ENCODE measurements at regions not wholly inside any gene's neighbourhood (a gene's known extent, or its start where the extent isn't known, plus 50 kb on each side); places are given as distances from the start of the nearest gene placed in this dataset.
"Not testable (repeated sequence)": the region's sequence is repeated elsewhere in the genome, so short reads cannot be mapped to it uniquely, and the experiment has no call there.

GRCh38 chr9:115845648-115846312, 307.8 kb upstream of the PAPPA start:
- Mint-ChIP-seq H3K27ac (no peak overlapping the region), H3K36me3 (ENCODE audit: low read depth) (no peaks in the 10 kb centered on the region), H3K9me3 (no peaks in the 10 kb centered on the region), H3K27me3 (ENCODE audit: low read depth) (no peaks in the 10 kb centered on the region), H3K4me1 (ENCODE audit: low read depth) (no peaks in the 10 kb centered on the region), H3K4me3 (no peak overlapping the region)

- H3K4me3 Mint-ChIP-seq, result no peak overlapping the region
- H3K9me3 Mint-ChIP-seq, result no peaks in the 10 kb centered on the region
- no peaks in the 10 kb centered on the region for H3K27me3 Mint-ChIP-seq (ENCODE audit: low read depth)
- H3K27ac Mint-ChIP-seq, result no peak overlapping the region
- no peaks in the 10 kb centered on the region for H3K4me1 Mint-ChIP-seq (ENCODE audit: low read depth)
- H3K36me3 Mint-ChIP-seq (ENCODE audit: low read depth), result no peaks in the 10 kb centered on the region
These were observed 306.4 kb upstream of the PAPPA start for GRCh38 chr9:115847216-115847615.

GRCh38 chr9:115849679-115850412, 303.7 kb upstream of the PAPPA start:
- no peak overlapping the region for H3K4me3 Mint-ChIP-seq
- no peaks in the 10 kb centered on the region for H3K9me3 Mint-ChIP-seq
- no peaks in the 10 kb centered on the region for H3K27me3 Mint-ChIP-seq (ENCODE audit: low read depth)
- no peak overlapping the region for H3K27ac Mint-ChIP-seq
- H3K4me1 Mint-ChIP-seq (ENCODE audit: low read depth), result no peaks in the 10 kb centered on the region
- no peaks in the 10 kb centered on the region for H3K36me3 Mint-ChIP-seq (ENCODE audit: low read depth)

GRCh38 chr9:115850548-115851304, 302.9 kb upstream of the PAPPA start:
- Mint-ChIP-seq H3K9me3 (no peaks in the 10 kb centered on the region), H3K27me3 (ENCODE audit: low read depth) (no peaks in the 10 kb centered on the region), H3K4me1 (ENCODE audit: low read depth) (no peaks in the 10 kb centered on the region), H3K27ac (no peak overlapping the region), H3K36me3 (ENCODE audit: low read depth) (no peaks in the 10 kb centered on the region), H3K4me3 (no peak overlapping the region)

GRCh38 chr9:115855458-115856133, 298.0 kb upstream of the PAPPA start:
- no peaks in the 10 kb centered on the region for H3K4me1 Mint-ChIP-seq (ENCODE audit: low read depth)
- H3K36me3 Mint-ChIP-seq (ENCODE audit: low read depth), result no peaks in the 10 kb centered on the region
- no peak overlapping the region for H3K27ac Mint-ChIP-seq
- no peaks in the 10 kb centered on the region for H3K27me3 Mint-ChIP-seq (ENCODE audit: low read depth)
- no peak overlapping the region for H3K4me3 Mint-ChIP-seq
- H3K9me3 Mint-ChIP-seq, result no peaks in the 10 kb centered on the region

- not testable (repeated sequence) for H3K27me3 Mint-ChIP-seq (ENCODE audit: low read depth); H3K27ac Mint-ChIP-seq; H3K9me3 Mint-ChIP-seq; H3K36me3 Mint-ChIP-seq (ENCODE audit: low read depth); H3K4me3 Mint-ChIP-seq; H3K4me1 Mint-ChIP-seq (ENCODE audit: low read depth)
These were observed 295.2 kb upstream of the PAPPA start for GRCh38 chr9:115858421-115858820.

- no peak overlapping the region for H3K4me3 Mint-ChIP-seq
- no peaks in the 10 kb centered on the region for H3K4me1 Mint-ChIP-seq (ENCODE audit: low read depth)
- H3K27ac Mint-ChIP-seq, result no peak overlapping the region
- no peaks in the 10 kb centered on the region for H3K36me3 Mint-ChIP-seq (ENCODE audit: low read depth)
- no peaks in the 10 kb centered on the region for H3K9me3 Mint-ChIP-seq
- no peaks in the 10 kb centered on the region for H3K27me3 Mint-ChIP-seq (ENCODE audit: low read depth)
These were observed 291.6 kb upstream of the PAPPA start for GRCh38 chr9:115862021-115862420.

- Mint-ChIP-seq H3K27ac (no peak overlapping the region), H3K36me3 (ENCODE audit: low read depth) (no peaks in the 10 kb centered on the region), H3K4me3 (no peak overlapping the region), H3K4me1 (ENCODE audit: low read depth) (no peaks in the 10 kb centered on the region), H3K27me3 (ENCODE audit: low read depth) (no peaks in the 10 kb centered on the region), H3K9me3 (no peaks in the 10 kb centered on the region)
These were observed 289.0 kb upstream of the PAPPA start for GRCh38 chr9:115864581-115864980.

- Mint-ChIP-seq H3K4me1 (ENCODE audit: low read depth) (no peaks in the 10 kb centered on the region), H3K27ac (no peak overlapping the region), H3K27me3 (ENCODE audit: low read depth) (no peaks in the 10 kb centered on the region), H3K9me3 (no peaks in the 10 kb centered on the region), H3K36me3 (ENCODE audit: low read depth) (no peaks in the 10 kb centered on the region), H3K4me3 (no peak overlapping the region)
These were observed 286.3 kb upstream of the PAPPA start for GRCh38 chr9:115867326-115867725.

- H3K36me3 Mint-ChIP-seq (ENCODE audit: low read depth), result no peaks in the 10 kb centered on the region
- no peaks in the 10 kb centered on the region for H3K4me1 Mint-ChIP-seq (ENCODE audit: low read depth)
- no peak overlapping the region for H3K27ac Mint-ChIP-seq
- no peaks in the 10 kb centered on the region for H3K27me3 Mint-ChIP-seq (ENCODE audit: low read depth)
- peaks cover 6% of the 10 kb centered on the region for H3K9me3 Mint-ChIP-seq
- no peak overlapping the region for H3K4me3 Mint-ChIP-seq
These were observed 275.6 kb upstream of the PAPPA start for GRCh38 chr9:115877852-115878438.

GRCh38 chr9:115879451-115879850, 274.1 kb upstream of the PAPPA start:
- H3K27ac Mint-ChIP-seq, result no peak overlapping the region
- H3K36me3 Mint-ChIP-seq (ENCODE audit: low read depth), result no peaks in the 10 kb centered on the region
- no peak overlapping the region for H3K4me3 Mint-ChIP-seq
- H3K4me1 Mint-ChIP-seq (ENCODE audit: low read depth), result no peaks in the 10 kb centered on the region
- no peaks in the 10 kb centered on the region for H3K27me3 Mint-ChIP-seq (ENCODE audit: low read depth)
- peaks cover 6% of the 10 kb centered on the region for H3K9me3 Mint-ChIP-seq

GRCh38 chr9:115880221-115880885, 273.2 kb upstream of the PAPPA start:
- no peak overlapping the region for H3K4me3 Mint-ChIP-seq
- H3K36me3 Mint-ChIP-seq (ENCODE audit: low read depth), result no peaks in the 10 kb centered on the region
- no peaks in the 10 kb centered on the region for H3K27me3 Mint-ChIP-seq (ENCODE audit: low read depth)
- no peaks in the 10 kb centered on the region for H3K4me1 Mint-ChIP-seq (ENCODE audit: low read depth)
- H3K27ac Mint-ChIP-seq, result no peak overlapping the region
- H3K9me3 Mint-ChIP-seq, result peaks cover 6% of the 10 kb centered on the region

GRCh38 chr9:115882911-115883310, 270.7 kb upstream of the PAPPA start:
- Mint-ChIP-seq H3K27ac (no peak overlapping the region), H3K4me1 (ENCODE audit: low read depth) (no peaks in the 10 kb centered on the region), H3K27me3 (ENCODE audit: low read depth) (no peaks in the 10 kb centered on the region), H3K36me3 (ENCODE audit: low read depth) (no peaks in the 10 kb centered on the region), H3K4me3 (no peak overlapping the region), H3K9me3 (no peaks in the 10 kb centered on the region)
